ENCODE measurements at regions not wholly inside any gene's neighbourhood (a gene's known extent, or its start where the extent isn't known, plus 50 kb on each side); places are given as distances from the start of the nearest gene placed in this dataset.
"Not testable (repeated sequence)": the region's sequence is repeated elsewhere in the genome, so short reads cannot be mapped to it uniquely, and the experiment has no call there.

GRCh38 chr4:165813606-165814005 is 59.4 kb upstream of the TLL1 start:
- Mint-ChIP-seq H3K4me1 (ENCODE audit: unreplicated experiment) (no peaks in the 10 kb centered on the region), H3K36me3 (ENCODE audit: low read depth, unreplicated experiment) (no peaks in the 10 kb centered on the region), H3K27me3 (ENCODE audit: unreplicated experiment) (no peaks in the 10 kb centered on the region), H3K9me3 (ENCODE audit: unreplicated experiment) (no peaks in the 10 kb centered on the region), H3K4me3 (ENCODE audit: unreplicated experiment) (no peak overlapping the region), H3K27ac (ENCODE audit: unreplicated experiment) (no peak overlapping the region)
- no peak for DNase-seq (ENCODE audit: low spot score)
- no peak for TF ChIP-seq CTCF (IDR thresholded peaks at IDR 0.05; ENCODE audit: unreplicated experiment)

DNA sequence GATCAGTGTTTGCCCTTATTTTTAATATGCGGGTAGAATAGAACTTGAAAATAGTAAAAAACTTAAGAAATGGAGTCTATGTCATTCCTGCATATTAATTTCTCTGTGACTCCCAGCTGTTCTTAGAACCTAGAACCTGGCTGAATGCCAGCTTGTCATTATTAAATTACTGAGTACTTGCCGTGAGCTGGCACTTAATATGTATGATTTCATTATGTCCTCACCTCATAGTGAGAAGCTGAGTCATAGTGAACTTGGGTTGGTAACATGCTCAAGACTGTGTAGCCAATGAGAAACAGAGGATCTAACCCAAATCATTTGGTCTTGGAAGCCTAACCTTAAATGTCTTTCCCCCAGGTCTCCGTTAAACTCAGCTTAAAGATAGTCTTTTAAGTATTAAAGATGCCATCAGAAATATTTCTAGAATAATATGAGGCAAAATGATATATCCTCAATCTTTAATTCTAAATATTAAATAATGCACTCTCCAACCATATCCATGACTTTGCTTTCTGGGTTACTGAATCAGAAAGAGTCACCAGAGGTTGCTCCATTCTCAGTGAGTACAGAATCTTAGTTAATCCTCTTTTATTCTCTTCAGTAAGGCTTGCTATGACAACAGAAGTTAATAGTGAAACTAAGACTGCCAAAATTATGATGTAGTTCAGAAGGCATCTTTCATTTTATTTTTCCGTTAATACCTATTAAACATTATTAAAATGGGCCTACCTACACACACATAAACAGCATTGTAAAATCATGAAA is 58.6 kb upstream of the TLL1 start:
- no peaks in the 10 kb centered on the region for H3K9me3 Mint-ChIP-seq (ENCODE audit: unreplicated experiment)
- H3K4me3 Mint-ChIP-seq (ENCODE audit: unreplicated experiment) = no peak overlapping the region
- H3K36me3 Mint-ChIP-seq (ENCODE audit: low read depth, unreplicated experiment) = no peaks in the 10 kb centered on the region
- no peak for TF ChIP-seq CTCF (IDR thresholded peaks at IDR 0.05; ENCODE audit: unreplicated experiment)
- no peaks in the 10 kb centered on the region for H3K4me1 Mint-ChIP-seq (ENCODE audit: unreplicated experiment)
- H3K27ac Mint-ChIP-seq (ENCODE audit: unreplicated experiment) = no peak overlapping the region
- DNase-seq (ENCODE audit: low spot score) = no peak
- H3K27me3 Mint-ChIP-seq (ENCODE audit: unreplicated experiment) = no peaks in the 10 kb centered on the region

- not testable (repeated sequence) for H3K4me3 Mint-ChIP-seq (ENCODE audit: unreplicated experiment); H3K27ac Mint-ChIP-seq (ENCODE audit: unreplicated experiment); DNase-seq (ENCODE audit: low spot score); H3K36me3 Mint-ChIP-seq (ENCODE audit: low read depth, unreplicated experiment); H3K4me1 Mint-ChIP-seq (ENCODE audit: unreplicated experiment); H3K27me3 Mint-ChIP-seq (ENCODE audit: unreplicated experiment); H3K9me3 Mint-ChIP-seq (ENCODE audit: unreplicated experiment)
Observed at GRCh38 chr4:165819126-165819525, 53.9 kb upstream of the TLL1 start.

All from endothelial cell (in vitro differentiated cells).